ENCODE measurements at regions not wholly inside any gene's neighbourhood (a gene's known extent, or its start where the extent isn't known, plus 50 kb on each side); places are given as distances from the start of the nearest gene placed in this dataset.

DNA sequence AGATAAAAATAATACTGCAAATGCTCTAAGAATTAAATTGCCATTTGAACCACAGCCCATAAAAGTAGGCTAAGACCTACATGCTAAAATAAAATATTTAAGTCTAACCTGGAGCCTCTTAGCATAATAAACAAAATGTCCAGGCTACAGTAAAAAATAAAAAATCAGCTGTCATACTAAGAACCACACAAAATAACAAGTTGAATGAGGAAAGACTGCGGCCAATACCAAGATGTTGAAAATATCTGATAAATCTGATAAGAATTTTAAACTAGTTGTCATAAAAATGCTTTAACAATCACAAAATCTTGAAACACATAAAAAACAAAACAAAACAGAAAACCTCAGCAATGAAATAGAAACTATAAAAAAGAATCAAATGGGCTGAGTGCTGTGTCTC lies 336.9 kb upstream of the MSX2 start:
- TF ChIP-seq, protein P1, sequence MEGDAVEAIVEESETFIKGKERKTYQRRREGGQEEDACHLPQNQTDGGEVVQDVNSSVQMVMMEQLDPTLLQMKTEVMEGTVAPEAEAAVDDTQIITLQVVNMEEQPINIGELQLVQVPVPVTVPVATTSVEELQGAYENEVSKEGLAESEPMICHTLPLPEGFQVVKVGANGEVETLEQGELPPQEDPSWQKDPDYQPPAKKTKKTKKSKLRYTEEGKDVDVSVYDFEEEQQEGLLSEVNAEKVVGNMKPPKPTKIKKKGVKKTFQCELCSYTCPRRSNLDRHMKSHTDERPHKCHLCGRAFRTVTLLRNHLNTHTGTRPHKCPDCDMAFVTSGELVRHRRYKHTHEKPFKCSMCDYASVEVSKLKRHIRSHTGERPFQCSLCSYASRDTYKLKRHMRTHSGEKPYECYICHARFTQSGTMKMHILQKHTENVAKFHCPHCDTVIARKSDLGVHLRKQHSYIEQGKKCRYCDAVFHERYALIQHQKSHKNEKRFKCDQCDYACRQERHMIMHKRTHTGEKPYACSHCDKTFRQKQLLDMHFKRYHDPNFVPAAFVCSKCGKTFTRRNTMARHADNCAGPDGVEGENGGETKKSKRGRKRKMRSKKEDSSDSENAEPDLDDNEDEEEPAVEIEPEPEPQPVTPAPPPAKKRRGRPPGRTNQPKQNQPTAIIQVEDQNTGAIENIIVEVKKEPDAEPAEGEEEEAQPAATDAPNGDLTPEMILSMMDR (IDR thresholded peaks at IDR 0.05) = no peak
- TF ChIP-seq POLR2A (IDR thresholded peaks at IDR 0.05) = no peak

All from body of pancreas (tissue), 4 donors.